ENCODE measurements at regions not wholly inside any gene's neighbourhood (a gene's known extent, or its start where the extent isn't known, plus 50 kb on each side); places are given as distances from the start of the nearest gene placed in this dataset.

DNA sequence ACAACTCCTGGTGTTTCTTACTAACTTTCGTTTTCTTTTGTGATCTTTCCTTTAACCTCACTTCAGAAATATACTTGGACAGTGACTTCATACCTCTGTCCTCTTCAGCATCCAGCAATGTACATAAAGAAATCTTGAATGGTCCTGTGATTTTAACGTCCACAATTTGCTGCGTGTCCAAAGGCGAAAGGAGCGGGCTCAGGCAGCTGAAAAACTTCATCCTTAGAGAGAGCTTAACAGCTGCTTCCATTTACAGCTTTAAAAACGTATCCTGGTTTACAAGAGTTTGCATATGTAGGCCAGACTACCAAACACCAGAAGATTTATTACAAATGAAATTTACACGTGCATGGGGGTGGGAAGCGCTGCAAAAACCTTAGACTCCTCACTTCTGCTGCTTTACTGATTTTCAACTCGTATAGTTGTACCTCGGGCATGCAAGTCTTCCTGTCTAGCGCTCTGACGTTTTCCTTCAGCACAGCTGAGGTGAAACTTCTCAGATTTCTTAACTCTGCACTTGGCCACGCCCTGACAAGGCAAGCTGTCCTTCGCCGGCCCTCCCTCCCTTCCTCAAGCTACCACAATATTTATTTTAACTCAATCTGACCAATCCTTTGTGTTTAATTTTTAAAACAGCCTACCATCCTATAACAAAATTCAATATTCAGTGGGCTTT is 406.4 kb downstream of the FAM47A start:
- Histone ChIP-seq H3K79me2 (ENCODE audit: control insufficient read depth, insufficient read depth, low read length) (no peaks in the 10 kb centered on the region), H4K20me1 (ENCODE audit: control insufficient read depth, insufficient read depth) (no peaks in the 10 kb centered on the region), H3K9me3 (replicated peaks; ENCODE audit: control insufficient read depth, insufficient read depth, low read length) (peaks cover 2% of the 10 kb centered on the region; the same call in 1 of the 3 replicates), H3K9ac (ENCODE audit: control insufficient read depth, insufficient read depth, low read length) (no peak overlapping the region), H3K4me2 (ENCODE audit: control insufficient read depth, insufficient read depth) (no peak overlapping the region), H3K27me3 (replicated peaks in 1 of 2; ENCODE audit: control insufficient read depth in 2 of 2, insufficient read depth in 2 of 2, low read length in 1 of 2) (no peaks in the 10 kb centered on the region), H3K4me3 (no peak overlapping the region), H3K27ac (ENCODE audit: control insufficient read depth, insufficient read depth) (no peak overlapping the region), H2AFZ (ENCODE audit: control insufficient read depth, low read depth, low read length) (no peak overlapping the region), H3K36me3 (ENCODE audit: control insufficient read depth in 2 of 2, insufficient read depth in 2 of 2, low read length in 1 of 2) (no peaks in the 10 kb centered on the region), H3K4me1 (ENCODE audit: control insufficient read depth, insufficient read depth, low read length) (no peaks in the 10 kb centered on the region)
- no peak for DNase-seq (ENCODE audit: low read depth, low spot score)
- WGBS (ENCODE audit: insufficient coverage, insufficient replicate concordance, low lambda C conversion rate, missing lambda C conversion rate), result 11% methylated on average over 15 of the region's 15 CpGs
- no TSS peak for BruUV-seq (replicated peaks)
- in situ Hi-C loops (cut with MboI) (no loop called here), intact Hi-C loops (cut with micrococcal nuclease; ENCODE audit: unreplicated experiment) (no loop called here)
- SMC1A ChIA-PET (ENCODE audit: uncharacterized antibody, unreplicated experiment), result no interaction called here
- POLR2A ChIA-PET, result no interaction called here
- ATAC-seq, result no peak
- RAD21 ChIA-PET (ENCODE audit: unreplicated experiment), result no interaction called here
- no peak for FAIRE-seq
- CTCF ChIA-PET, result no interaction called here
- TF ChIP-seq MAX (IDR thresholded peaks at IDR 0.05; ENCODE audit: low read depth, low read length) (no peak), PAX8 (IDR thresholded peaks at IDR 0.05) (no peak), ETV6 (conservative IDR thresholded peaks at IDR 0.05 in 1 of 2, IDR thresholded peaks at IDR 0.05 in 1 of 2; ENCODE audit: borderline replicate concordance in 1 of 2, low read depth in 1 of 2) (no peak), BCL11A (IDR thresholded peaks at IDR 0.05; ENCODE audit: low read depth, low read length) (no peak), WRNIP1 (IDR thresholded peaks at IDR 0.05; ENCODE audit: borderline replicate concordance, low read depth, low read length) (no peak), CHD4 (IDR thresholded peaks at IDR 0.05) (no peak), ZBTB33 (IDR thresholded peaks at IDR 0.05) (no peak), MLLT1 (IDR thresholded peaks at IDR 0.05) (no peak), EGR1 (IDR thresholded peaks at IDR 0.05; ENCODE audit: borderline replicate concordance in 1 of 2, low read depth in 2 of 2, low read length in 2 of 2) (no peak), ZBED1 (IDR thresholded peaks at IDR 0.05; ENCODE audit: borderline replicate concordance) (no peak), CBX3 (IDR thresholded peaks at IDR 0.05; ENCODE audit: borderline replicate concordance, low read depth) (no peak), ELK1 (IDR thresholded peaks at IDR 0.05; ENCODE audit: low read depth, low read length) (no peak), ESRRA (IDR thresholded peaks at IDR 0.05; ENCODE audit: low read length) (no peak), ZSCAN29 (IDR thresholded peaks at IDR 0.05) (no peak), MEF2B (IDR thresholded peaks at IDR 0.05; ENCODE audit: partially characterized antibody, poor library complexity, severe bottlenecking) (no peak)
- TF ChIP-seq, protein P1, sequence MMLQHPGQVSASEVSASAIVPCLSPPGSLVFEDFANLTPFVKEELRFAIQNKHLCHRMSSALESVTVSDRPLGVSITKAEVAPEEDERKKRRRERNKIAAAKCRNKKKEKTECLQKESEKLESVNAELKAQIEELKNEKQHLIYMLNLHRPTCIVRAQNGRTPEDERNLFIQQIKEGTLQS (IDR thresholded peaks at IDR 0.05; ENCODE audit: borderline replicate concordance, extremely low read depth, low read depth, low read length), result no peak
